GM12873 (cell line): ENCODE measurements at regions not wholly inside any gene's neighbourhood (a gene's known extent, or its start where the extent isn't known, plus 50 kb on each side); places are given as distances from the start of the nearest gene placed in this dataset.

Experiments used
- CTCF ChIP-seq: IDR thresholded peaks from 2 replicates; pipeline ENCODE4 v1.5.1; 2012; ENCODE audit warnings: low read depth, mild to moderate bottlenecking, moderate library complexity, low read length, control low read depth; ENCODE audit not compliant: insufficient read depth; ENCODE audit errors: missing control alignments

- no peak for TF ChIP-seq CTCF
Observed at GRCh38 chr5:125926172-125926571, 497.0 kb upstream of the GRAMD2B start.

- TF ChIP-seq CTCF: no peak
Observed at GRCh38 chr5:125928663-125929062, 494.5 kb upstream of the GRAMD2B start.

GRCh38 chr5:125950012-125950615, 473.1 kb upstream of the GRAMD2B start:
- no peak for TF ChIP-seq CTCF

GRCh38 chr5:125961150-125961549, 462.1 kb upstream of the GRAMD2B start:
- TF ChIP-seq CTCF: no peak

GRCh38 chr5:125965577-125965976, 457.6 kb upstream of the GRAMD2B start:
- TF ChIP-seq CTCF: no peak

GRCh38 chr5:125967576-125967975, 455.6 kb upstream of the GRAMD2B start:
- TF ChIP-seq CTCF: no peak

GRCh38 chr5:125969011-125969813, 454.0 kb upstream of the GRAMD2B start:
- TF ChIP-seq CTCF: no peak
